ENCODE measurements at regions not wholly inside any gene's neighbourhood (a gene's known extent, or its start where the extent isn't known, plus 50 kb on each side); places are given as distances from the start of the nearest gene placed in this dataset.

DNA sequence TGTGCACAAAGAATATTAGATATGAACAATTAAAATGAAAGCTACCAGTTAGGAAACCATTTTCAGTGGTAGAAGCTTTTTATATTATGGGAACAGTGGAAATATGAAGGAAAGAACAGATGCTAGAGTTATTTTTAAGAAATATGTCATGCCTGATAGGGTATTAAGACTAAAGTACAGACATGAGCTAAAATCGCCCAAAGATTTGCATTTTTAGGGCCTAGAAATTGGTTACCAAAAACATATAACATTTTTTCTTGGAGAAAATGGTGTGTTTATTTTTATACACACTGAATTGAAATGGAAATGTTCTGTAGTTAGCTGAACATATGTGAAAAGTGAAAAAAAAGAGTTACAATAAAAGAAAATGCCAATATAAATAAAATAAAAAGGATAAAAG is 441.9 kb downstream of the TLL1 start:
- no peak for TF ChIP-seq CTCF (IDR thresholded peaks at IDR 0.05)
- TF ChIP-seq ZNF302 (CRISPR knock-in tag; IDR thresholded peaks at IDR 0.05), result no peak
- no peak for TF ChIP-seq MYC (IDR thresholded peaks at IDR 0.05; ENCODE audit: borderline replicate concordance, low read length)
- no peak for TF ChIP-seq NR3C1 (IDR thresholded peaks at IDR 0.05)
